Progenitor cell of endocrine pancreas (in vitro differentiated cells): ENCODE measurements at regions not wholly inside any gene's neighbourhood (a gene's known extent, or its start where the extent isn't known, plus 50 kb on each side); places are given as distances from the start of the nearest gene placed in this dataset.
"Not testable (repeated sequence)": the region's sequence is repeated elsewhere in the genome, so short reads cannot be mapped to it uniquely, and the experiment has no call there.

ENCODE experiments used
- DNase-seq: peaks from one replicate; pipeline ENCODE4 v3.0.0; 2021; ENCODE audit warnings: low spot score; ENCODE audit not compliant: unreplicated experiment
- H3K27ac Mint-ChIP-seq: 2 replicates; pipeline ENCODE4 v1.8.0; 2021; ENCODE audit warnings: mild to moderate bottlenecking, moderate library complexity, mixed read lengths
- H3K27me3 Mint-ChIP-seq: 2 replicates; pipeline ENCODE4 v1.8.0; 2021; ENCODE audit warnings: mixed read lengths
- H3K36me3 Mint-ChIP-seq: 2 replicates; pipeline ENCODE4 v1.8.0; 2022; ENCODE audit warnings: mixed read lengths; ENCODE audit not compliant: insufficient read depth
- H3K4me1 Mint-ChIP-seq: 2 replicates; pipeline ENCODE4 v1.8.0; 2021; ENCODE audit warnings: low read depth, mixed read lengths
- H3K4me3 Mint-ChIP-seq: 2 replicates; pipeline ENCODE4 v1.8.0; 2021; ENCODE audit warnings: low read depth, mild to moderate bottlenecking, moderate library complexity, mixed read lengths
- H3K9me3 Mint-ChIP-seq: 2 replicates; pipeline ENCODE4 v1.8.0; 2021; ENCODE audit warnings: low read depth, mixed read lengths
- CTCF ChIP-seq: fragments of 200-600 bp; sonication (generic); IDR thresholded peaks from one replicate; pipeline ENCODE4 v1.5.0; 2021; ENCODE audit warnings: antibody characterized with exemption, mild to moderate bottlenecking; ENCODE audit not compliant: unreplicated experiment

GRCh38 chr3:166575161-166575560 is 737.9 kb upstream of the BCHE start:
- Mint-ChIP-seq H3K4me1 (no peaks in the 10 kb centered on the region), H3K27me3 (no peaks in the 10 kb centered on the region), H3K27ac (no peak overlapping the region), H3K9me3 (peaks cover 14% of the 10 kb centered on the region), H3K4me3 (no peak overlapping the region), H3K36me3 (peaks cover 2% of the 10 kb centered on the region)
- no peak for DNase-seq
- no peak for TF ChIP-seq CTCF

- not testable (repeated sequence) for H3K36me3 Mint-ChIP-seq, H3K4me1 Mint-ChIP-seq, H3K4me3 Mint-ChIP-seq, DNase-seq, H3K27ac Mint-ChIP-seq, H3K27me3 Mint-ChIP-seq
- peaks cover 14% of the 10 kb centered on the region for H3K9me3 Mint-ChIP-seq
Observed at GRCh38 chr3:166571686-166572085, 734.5 kb upstream of the BCHE start.

- H3K27me3 Mint-ChIP-seq = no peaks in the 10 kb centered on the region
- no peaks in the 10 kb centered on the region for H3K4me1 Mint-ChIP-seq
- DNase-seq = no peak
- no peak overlapping the region for H3K27ac Mint-ChIP-seq
- peaks cover 2% of the 10 kb centered on the region for H3K36me3 Mint-ChIP-seq
- TF ChIP-seq CTCF = no peak
- peaks cover 14% of the 10 kb centered on the region for H3K9me3 Mint-ChIP-seq
- no peak overlapping the region for H3K4me3 Mint-ChIP-seq
Observed at GRCh38 chr3:166570102-166570501, 732.9 kb upstream of the BCHE start.

GRCh38 chr3:166569589-166569988 is 732.4 kb upstream of the BCHE start:
- DNase-seq = no peak

GRCh38 chr3:166560253-166560652 is 723.0 kb upstream of the BCHE start:
- TF ChIP-seq CTCF = no peak
- no peaks in the 10 kb centered on the region for H3K9me3 Mint-ChIP-seq
- H3K4me3 Mint-ChIP-seq = no peak overlapping the region
- peaks cover 7% of the 10 kb centered on the region for H3K4me1 Mint-ChIP-seq
- H3K27me3 Mint-ChIP-seq = no peaks in the 10 kb centered on the region
- H3K36me3 Mint-ChIP-seq = no peaks in the 10 kb centered on the region
- no peak overlapping the region for H3K27ac Mint-ChIP-seq
- DNase-seq = no peak

More at GRCh38 chr3:166569589-166569988, 732.4 kb upstream of the BCHE start:
- Mint-ChIP-seq H3K36me3 (peaks cover 2% of the 10 kb centered on the region), H3K4me1 (peaks cover 2% of the 10 kb centered on the region), H3K27me3 (no peaks in the 10 kb centered on the region), H3K4me3 (no peak overlapping the region), H3K9me3 (peaks cover 14% of the 10 kb centered on the region), H3K27ac (no peak overlapping the region)
- no peak for TF ChIP-seq CTCF

GRCh38 chr3:166556955-166557354 is 719.7 kb upstream of the BCHE start:
- Mint-ChIP-seq H3K4me3 (no peak overlapping the region), H3K4me1 (no peaks in the 10 kb centered on the region), H3K36me3 (no peaks in the 10 kb centered on the region), H3K27ac (no peak overlapping the region), H3K27me3 (no peaks in the 10 kb centered on the region), H3K9me3 (no peaks in the 10 kb centered on the region)
- TF ChIP-seq CTCF = no peak
- DNase-seq = no peak
